Coronary artery (tissue), 2 donors: ENCODE measurements at regions not wholly inside any gene's neighbourhood (a gene's known extent, or its start where the extent isn't known, plus 50 kb on each side); places are given as distances from the start of the nearest gene placed in this dataset.

Experiments used
- DNase-seq: peaks from one replicate; pipeline ENCODE4 v3.0.0-alpha.2; 2017; ENCODE audit warnings: low spot score
- H3K27ac ChIP-seq, 2 donors: fragments of 200-600 bp; sonication (generic); one replicate each; pipeline ENCODE4 v1.5.1; 2016 to 2019
- H3K4me3 ChIP-seq: fragments of 200-600 bp; sonication (generic); 2 replicates; pipeline ENCODE4 v1.5.1; 2016; ENCODE audit warnings: mild to moderate bottlenecking, moderate library complexity
- TF ChIP-seq, protein P1 (sequence below): fragments of 200-600 bp; sonication (generic); IDR thresholded peaks from one replicate; pipeline ENCODE4 v1.5.1; 2019; ENCODE audit warnings: antibody characterized with exemption

DNA sequence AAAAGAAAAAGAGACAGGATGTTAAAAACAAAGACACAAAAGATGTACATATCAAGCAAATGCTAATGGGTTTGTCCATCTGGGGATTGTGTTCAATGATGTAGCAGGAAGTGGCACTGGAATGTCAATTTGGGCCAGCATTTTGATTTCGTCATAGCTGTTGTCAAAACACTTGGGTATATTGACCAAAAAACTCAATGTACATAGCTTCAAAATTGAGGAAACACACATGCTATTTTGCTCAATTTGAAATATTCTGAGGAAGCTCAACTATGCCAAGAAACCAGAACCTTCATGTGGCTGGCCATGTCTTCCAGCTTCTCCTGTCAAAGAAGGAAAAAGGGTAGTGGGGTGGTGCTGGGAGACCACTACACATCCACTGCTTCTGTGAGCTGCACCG, 212.7 kb upstream of the GHITM start:
- Histone ChIP-seq H3K27ac (no peak overlapping the region), H3K4me3 (no peak overlapping the region)
- no peak for DNase-seq
- TF ChIP-seq, protein P1, sequence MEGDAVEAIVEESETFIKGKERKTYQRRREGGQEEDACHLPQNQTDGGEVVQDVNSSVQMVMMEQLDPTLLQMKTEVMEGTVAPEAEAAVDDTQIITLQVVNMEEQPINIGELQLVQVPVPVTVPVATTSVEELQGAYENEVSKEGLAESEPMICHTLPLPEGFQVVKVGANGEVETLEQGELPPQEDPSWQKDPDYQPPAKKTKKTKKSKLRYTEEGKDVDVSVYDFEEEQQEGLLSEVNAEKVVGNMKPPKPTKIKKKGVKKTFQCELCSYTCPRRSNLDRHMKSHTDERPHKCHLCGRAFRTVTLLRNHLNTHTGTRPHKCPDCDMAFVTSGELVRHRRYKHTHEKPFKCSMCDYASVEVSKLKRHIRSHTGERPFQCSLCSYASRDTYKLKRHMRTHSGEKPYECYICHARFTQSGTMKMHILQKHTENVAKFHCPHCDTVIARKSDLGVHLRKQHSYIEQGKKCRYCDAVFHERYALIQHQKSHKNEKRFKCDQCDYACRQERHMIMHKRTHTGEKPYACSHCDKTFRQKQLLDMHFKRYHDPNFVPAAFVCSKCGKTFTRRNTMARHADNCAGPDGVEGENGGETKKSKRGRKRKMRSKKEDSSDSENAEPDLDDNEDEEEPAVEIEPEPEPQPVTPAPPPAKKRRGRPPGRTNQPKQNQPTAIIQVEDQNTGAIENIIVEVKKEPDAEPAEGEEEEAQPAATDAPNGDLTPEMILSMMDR: no peak

- TF ChIP-seq, protein P1: no peak
- H3K27ac ChIP-seq: no peak overlapping the region
- no peak for DNase-seq
- H3K4me3 ChIP-seq: no peak overlapping the region
Measured at GRCh38 chr10:83927166-83927565, 212.1 kb upstream of the GHITM start.

DNA sequence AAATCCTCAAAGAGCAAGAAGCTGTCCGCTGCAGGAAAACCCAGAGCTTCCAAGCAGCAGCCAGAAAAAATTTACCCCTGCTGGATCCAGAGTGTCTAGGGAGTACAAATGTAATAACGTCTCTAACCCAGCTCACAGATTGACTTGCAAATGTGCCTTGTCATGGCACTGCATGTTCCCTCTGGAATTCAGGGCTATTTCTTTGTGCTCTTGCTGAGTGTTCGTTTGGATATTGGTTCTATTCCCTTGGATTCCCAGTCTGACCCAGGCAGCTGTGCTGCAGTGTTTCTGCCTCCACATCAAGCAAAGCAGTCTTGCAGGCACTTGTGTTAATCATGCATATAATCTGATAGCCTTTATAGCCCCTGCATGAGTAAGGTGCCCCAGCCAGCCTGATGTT, 209.9 kb upstream of the GHITM start:
- TF ChIP-seq, protein P1: no peak
- no peak overlapping the region for H3K4me3 ChIP-seq
- no peak for DNase-seq
- no peak overlapping the region for H3K27ac ChIP-seq

DNA sequence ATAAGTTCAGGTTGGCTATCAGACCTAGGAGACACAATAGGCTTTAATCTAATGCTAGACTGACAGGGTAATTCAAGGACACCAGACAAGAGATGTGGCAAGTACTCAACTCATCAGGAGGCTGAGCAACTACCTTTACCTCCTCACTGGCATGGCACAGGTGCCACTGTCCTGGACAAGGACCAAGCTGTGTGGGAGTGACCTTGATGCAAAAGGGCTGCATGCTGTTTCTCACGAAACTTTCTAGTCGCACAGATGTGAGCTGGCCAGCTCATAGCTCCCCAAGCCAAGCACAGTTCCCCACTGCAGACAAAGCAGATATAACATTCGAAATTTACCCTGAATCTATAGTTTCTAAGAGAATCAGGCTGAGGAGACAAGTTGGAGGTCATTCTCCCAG, 207.6 kb upstream of the GHITM start:
- no peak for DNase-seq

DNA sequence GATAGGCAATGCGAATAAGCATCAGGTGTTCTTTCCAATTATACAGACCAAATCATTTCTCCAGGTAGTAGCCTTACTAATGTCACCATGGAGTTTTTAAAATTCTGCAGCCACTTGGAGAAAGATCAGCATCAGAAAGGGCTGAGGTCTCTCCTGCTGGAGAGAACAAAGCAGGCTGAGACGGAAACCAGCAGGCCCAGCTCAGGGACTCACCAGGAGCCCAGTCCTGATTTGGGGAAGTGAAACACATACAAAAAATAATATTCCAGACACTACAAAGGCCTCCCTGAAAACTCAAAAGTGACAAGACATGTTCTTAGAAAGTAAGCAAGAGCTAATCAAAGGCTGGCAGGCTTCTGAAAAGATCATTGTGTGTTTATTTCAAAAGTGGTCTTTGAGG, 207.1 kb upstream of the GHITM start:
- TF ChIP-seq, protein P1: no peak
- DNase-seq: no peak
- Histone ChIP-seq H3K27ac (no peak overlapping the region), H3K4me3 (no peak overlapping the region)

More for the DNA sequence above, 207.6 kb upstream of the GHITM start:
- Histone ChIP-seq H3K27ac (no peak overlapping the region), H3K4me3 (no peak overlapping the region)
- TF ChIP-seq, protein P1: no peak

- Histone ChIP-seq H3K4me3 (no peak overlapping the region), H3K27ac (no peak overlapping the region)
- DNase-seq: no peak
- TF ChIP-seq, protein P1: no peak
Measured at GRCh38 chr10:83934062-83934461, 205.2 kb upstream of the GHITM start.

GRCh38 chr10:83934641-83935338, 204.5 kb upstream of the GHITM start:
- no peak overlapping the region for H3K27ac ChIP-seq

More at GRCh38 chr10:83934641-83935338, 204.5 kb upstream of the GHITM start:
- TF ChIP-seq, protein P1: no peak
- no peak overlapping the region for H3K4me3 ChIP-seq
- DNase-seq: no peak
